ENCODE measurements at regions not wholly inside any gene's neighbourhood (a gene's known extent, or its start where the extent isn't known, plus 50 kb on each side); places are given as distances from the start of the nearest gene placed in this dataset.

GRCh38 chr2:38432820-38433606 lies 55.9 kb upstream of the ATL2 start:
- no peaks in the 10 kb centered on the region for H3K79me2 ChIP-seq (ENCODE audit: insufficient read depth, low read length)
- no peak overlapping the region for H3K4me3 ChIP-seq (ENCODE audit: low read length, poor library complexity, severe bottlenecking)
- no peak overlapping the region for H2AFZ ChIP-seq (ENCODE audit: low read length)
- no peak overlapping the region for H3K9ac ChIP-seq (ENCODE audit: low read depth, low read length, poor library complexity, severe bottlenecking)
- H3K4me1 ChIP-seq (ENCODE audit: insufficient read depth, low read length, poor library complexity, severe bottlenecking), result no peaks in the 10 kb centered on the region
- H3F3A ChIP-seq (ENCODE audit: low read depth), result no peaks in the 10 kb centered on the region
- H3K4me2 ChIP-seq (ENCODE audit: low read depth, low read length, poor library complexity, severe bottlenecking), result no peak overlapping the region
- H3K36me3 ChIP-seq (ENCODE audit: insufficient read depth, low read length), result no peaks in the 10 kb centered on the region
- no peaks in the 10 kb centered on the region for H3K9me2 ChIP-seq (replicated peaks; ENCODE audit: low read depth, low read length)
- H3K27me3 ChIP-seq (ENCODE audit: insufficient read depth, low read length, poor library complexity, severe bottlenecking), result no peaks in the 10 kb centered on the region
- no peaks in the 10 kb centered on the region for H4K20me1 ChIP-seq (ENCODE audit: insufficient read depth, low read length, poor library complexity, severe bottlenecking)
- TF ChIP-seq EZH2phosphoT487 (IDR thresholded peaks at IDR 0.05; ENCODE audit: borderline replicate concordance) (no peak), CTCF (conservative IDR thresholded peaks at IDR 0.05; ENCODE audit: low read length) (no peak)
- no peaks in the 10 kb centered on the region for H3K9me3 ChIP-seq (ENCODE audit: insufficient read depth, low read depth, low read length)

GRCh38 chr2:38430597-38431207 lies 53.6 kb upstream of the ATL2 start:
- Histone ChIP-seq H3F3A (ENCODE audit: low read depth) (no peaks in the 10 kb centered on the region), H3K4me3 (ENCODE audit: low read length, poor library complexity, severe bottlenecking) (no peak overlapping the region), H3K4me2 (ENCODE audit: low read depth, low read length, poor library complexity, severe bottlenecking) (no peak overlapping the region), H3K9me3 (ENCODE audit: insufficient read depth, low read depth, low read length) (no peaks in the 10 kb centered on the region), H3K9ac (ENCODE audit: low read depth, low read length, poor library complexity, severe bottlenecking) (no peak overlapping the region), H3K79me2 (ENCODE audit: insufficient read depth, low read length) (no peaks in the 10 kb centered on the region), H4K20me1 (ENCODE audit: insufficient read depth, low read length, poor library complexity, severe bottlenecking) (no peaks in the 10 kb centered on the region), H3K4me1 (ENCODE audit: insufficient read depth, low read length, poor library complexity, severe bottlenecking) (no peaks in the 10 kb centered on the region), H2AFZ (ENCODE audit: low read length) (no peak overlapping the region), H3K27me3 (ENCODE audit: insufficient read depth, low read length, poor library complexity, severe bottlenecking) (no peaks in the 10 kb centered on the region), H3K9me2 (replicated peaks; ENCODE audit: low read depth, low read length) (no peaks in the 10 kb centered on the region), H3K36me3 (ENCODE audit: insufficient read depth, low read length) (no peaks in the 10 kb centered on the region)
- TF ChIP-seq EZH2phosphoT487 (IDR thresholded peaks at IDR 0.05; ENCODE audit: borderline replicate concordance) (no peak), CTCF (conservative IDR thresholded peaks at IDR 0.05; ENCODE audit: low read length) (no peak)

- H3K4me1 ChIP-seq (ENCODE audit: insufficient read depth, low read length, poor library complexity, severe bottlenecking), result no peaks in the 10 kb centered on the region
- H3K36me3 ChIP-seq (ENCODE audit: insufficient read depth, low read length), result no peaks in the 10 kb centered on the region
- H3F3A ChIP-seq (ENCODE audit: low read depth), result no peaks in the 10 kb centered on the region
- TF ChIP-seq EZH2phosphoT487 (IDR thresholded peaks at IDR 0.05; ENCODE audit: borderline replicate concordance), result no peak
- no peak overlapping the region for H3K4me3 ChIP-seq (ENCODE audit: low read length, poor library complexity, severe bottlenecking)
- no peaks in the 10 kb centered on the region for H3K27me3 ChIP-seq (ENCODE audit: insufficient read depth, low read length, poor library complexity, severe bottlenecking)
- no peak overlapping the region for H2AFZ ChIP-seq (ENCODE audit: low read length)
- H3K9me3 ChIP-seq (ENCODE audit: insufficient read depth, low read depth, low read length), result no peaks in the 10 kb centered on the region
- no peaks in the 10 kb centered on the region for H3K9me2 ChIP-seq (replicated peaks; ENCODE audit: low read depth, low read length)
- H3K4me2 ChIP-seq (ENCODE audit: low read depth, low read length, poor library complexity, severe bottlenecking), result no peak overlapping the region
- H3K9ac ChIP-seq (ENCODE audit: low read depth, low read length, poor library complexity, severe bottlenecking), result no peak overlapping the region
- no peaks in the 10 kb centered on the region for H3K79me2 ChIP-seq (ENCODE audit: insufficient read depth, low read length)
- H4K20me1 ChIP-seq (ENCODE audit: insufficient read depth, low read length, poor library complexity, severe bottlenecking), result no peaks in the 10 kb centered on the region
These were observed 53.1 kb upstream of the ATL2 start for GRCh38 chr2:38430196-38430595.
